Heart left ventricle (tissue), 13 donors: ENCODE measurements at regions not wholly inside any gene's neighbourhood (a gene's known extent, or its start where the extent isn't known, plus 50 kb on each side); places are given as distances from the start of the nearest gene placed in this dataset.

Experiments used
- CTCF ChIP-seq, 12 donors: fragments of 200-600 bp; sonication (generic) in 4 of 12; IDR thresholded peaks; one replicate each; pipeline versions ENCODE4 v1.5.0 to v1.8.0; 2018 to 2022; ENCODE audit warnings: antibody characterized with exemption in 12 of 12, mild to moderate bottlenecking in 5 of 12
- POLR2A ChIP-seq, 2 donors: fragments of 450-650 bp; IDR thresholded peaks; one replicate each; pipeline ENCODE4 v1.6.1; 2017; ENCODE audit warnings: antibody characterized with exemption in 2 of 2, mild to moderate bottlenecking in 2 of 2, moderate library complexity in 2 of 2
- donor health status: ischemic (EF 13 %, LVEDD 7.1; RV severe dilation, severe dysfunction).
- donor health status: DM: no; HTN: yes; CAD: no.
- donor health status: DM: no; HTN: no; CAD: no.
- donor health status: ischemic (EF 25% LVEDD 6.9; RV normal size, moderate dysfunction).
- donor health status: ischemic (EF 25% LVEDD 5.7; RV mildly dilated, moderate dysfunction).
- donor health status: ischemic (EF 35%, LVEDD 5.7; RV mildly dilated, moderate dysfunction).
- donor health status: nonischemic (EF 11% LVEDD 7.7; RV severe dilation, severe dysfunction).
- donor health status: DM: yes; HTN: yes; CAD: no.
- donor health status: PGD.
- donor health status: ischemic (EF 29% LVEDD 5.4; RV normal size, mild dysfunction).
- donor health status: nonischemic (EF 23%, LVEDD 6.1; RV moderate dilation, normal function).

DNA sequence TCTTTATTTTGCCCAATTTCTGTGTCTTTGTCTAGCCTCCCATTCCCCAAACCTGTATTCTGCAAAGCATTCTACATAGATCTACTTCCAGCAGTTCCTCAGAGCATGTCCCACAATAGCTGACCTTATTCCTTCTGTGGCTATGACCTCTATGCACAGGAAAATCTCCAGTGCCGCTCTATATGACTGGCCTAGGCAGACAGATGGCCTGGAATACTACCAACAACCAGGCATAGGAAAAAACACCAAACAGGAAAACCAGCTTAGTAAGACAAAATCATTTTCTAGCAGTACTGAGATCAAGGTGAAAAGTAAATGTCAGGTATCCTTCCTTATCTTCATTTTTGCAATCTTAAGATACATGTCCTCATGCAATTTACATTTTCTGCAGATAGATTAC, 1115.0 kb downstream of the IGSF11 start:
- TF ChIP-seq CTCF (IDR thresholded peaks at IDR 0.05): no peak
- no peak for TF ChIP-seq POLR2A (IDR thresholded peaks at IDR 0.05)
